WTC11 (cell line): ENCODE measurements at regions not wholly inside any gene's neighbourhood (a gene's known extent, or its start where the extent isn't known, plus 50 kb on each side); places are given as distances from the start of the nearest gene placed in this dataset.

Experiments
- ATAC-seq: fragments of 200-7000 bp; cut with Tn5 transposase; 2 replicates; pipeline ENCODE4 v1.10.0; 2021; ENCODE audit warnings: mild to moderate bottlenecking, moderate library complexity
- CTCF ChIA-PET: fragments of 300-600 bp; sonication (Branson Sonifier 250); formaldehyde crosslinking; loops from one replicate; lab custom pipeline; 2021; ENCODE audit warnings: antibody characterized with exemption; lab: Charles Lee
- POLR2A ChIA-PET: fragments of 350-600 bp; sonication (Branson Sonifier 250); formaldehyde crosslinking; loops from one replicate; lab custom pipeline; 2021; ENCODE audit warnings: antibody characterized with exemption; lab: Charles Lee
- DNase-seq: peaks from one replicate; pipeline ENCODE4 v3.0.0; 2021; ENCODE audit warnings: low spot score
- H3K27ac Mint-ChIP-seq: 2 replicates; pipeline ENCODE4 v1.8.0; 2021; ENCODE audit warnings: mixed read lengths
- H3K27me3 Mint-ChIP-seq: 2 replicates; pipeline ENCODE4 v1.8.0; 2021; ENCODE audit warnings: low read depth, mild to moderate bottlenecking, moderate library complexity, mixed read lengths
- H3K36me3 Mint-ChIP-seq: 2 replicates; pipeline ENCODE4 v1.8.0; 2021; ENCODE audit warnings: mixed read lengths
- H3K4me1 Mint-ChIP-seq: 2 replicates; pipeline ENCODE4 v1.8.0; 2022; ENCODE audit warnings: mixed read lengths
- H3K4me3 Mint-ChIP-seq: 2 replicates; pipeline ENCODE4 v1.8.0; 2021; ENCODE audit warnings: mild to moderate bottlenecking, moderate library complexity, mixed read lengths
- H3K9me3 Mint-ChIP-seq: 2 replicates; pipeline ENCODE4 v1.8.0; 2021; ENCODE audit warnings: mixed read lengths
- CDX4 ChIP-seq: fragments of 250-450 bp; sonication (Bioruptor Pico); IDR thresholded peaks from 2 replicates; pipeline ENCODE4 v1.9.0; 2021; ENCODE audit warnings: moderate library complexity, mild to moderate bottlenecking, inconsistent platforms, borderline replicate concordance
- GABPB1 ChIP-seq: sonication (generic); formaldehyde crosslinking; IDR thresholded peaks from 2 replicates; pipeline ENCODE4 v1.8.1; 2023; ENCODE audit warnings: mild to moderate bottlenecking, missing genetic modification reagents
- IRF1 ChIP-seq: sonication (generic); formaldehyde crosslinking; IDR thresholded peaks from 2 replicates; pipeline ENCODE4 v1.8.0; 2023; ENCODE audit warnings: missing genetic modification reagents
- JAZF1 ChIP-seq: fragments of 250-450 bp; sonication (Bioruptor Pico); IDR thresholded peaks from 2 replicates; pipeline ENCODE4 v1.9.0; 2021; ENCODE audit warnings: moderate library complexity, mild to moderate bottlenecking, inconsistent platforms
- MAX ChIP-seq: sonication (generic); formaldehyde crosslinking; IDR thresholded peaks from 2 replicates; pipeline ENCODE4 v1.8.0; 2022; ENCODE audit warnings: mild to moderate bottlenecking, missing genetic modification reagents
- MYBL2 ChIP-seq: sonication (generic); formaldehyde crosslinking; IDR thresholded peaks from 2 replicates; pipeline ENCODE4 v1.8.1; 2023; ENCODE audit warnings: mild to moderate bottlenecking, moderate library complexity, missing genetic modification reagents
- NFE2L1 ChIP-seq: sonication (generic); formaldehyde crosslinking; IDR thresholded peaks from 2 replicates; pipeline ENCODE4 v1.8.1; 2023; ENCODE audit warnings: missing genetic modification reagents
- PRRX2 ChIP-seq: fragments of 250-450 bp; sonication (Bioruptor Pico); IDR thresholded peaks from 2 replicates; pipeline ENCODE4 v1.8.0; 2021; ENCODE audit warnings: mild to moderate bottlenecking
- RORB ChIP-seq: fragments of 250-450 bp; sonication (Bioruptor Pico); IDR thresholded peaks from 2 replicates; pipeline ENCODE4 v1.9.0; 2021; ENCODE audit warnings: mild to moderate bottlenecking
- SP1 ChIP-seq: sonication (generic); formaldehyde crosslinking; conservative IDR thresholded peaks from 2 replicates; pipeline ENCODE4 v1.8.1; 2022; ENCODE audit warnings: missing genetic modification reagents
- TEAD4 ChIP-seq: sonication (generic); formaldehyde crosslinking; IDR thresholded peaks from 2 replicates; pipeline ENCODE4 v1.8.0; 2022; ENCODE audit warnings: mild to moderate bottlenecking, missing genetic modification reagents
- USF2 ChIP-seq: sonication (generic); formaldehyde crosslinking; IDR thresholded peaks from 2 replicates; pipeline ENCODE4 v1.8.1; 2023; ENCODE audit warnings: mild to moderate bottlenecking, missing genetic modification reagents, moderate library complexity
- ZBTB21 ChIP-seq: sonication (generic); formaldehyde crosslinking; IDR thresholded peaks from 2 replicates; pipeline ENCODE4 v1.8.1; 2023; ENCODE audit warnings: mild to moderate bottlenecking, missing genetic modification reagents, borderline replicate concordance
- ZNF121 ChIP-seq: sonication (generic); formaldehyde crosslinking; IDR thresholded peaks from 2 replicates; pipeline ENCODE4 v1.8.0; 2023; ENCODE audit warnings: missing genetic modification reagents
- ZNF219 ChIP-seq: sonication (generic); formaldehyde crosslinking; IDR thresholded peaks from 2 replicates; pipeline ENCODE4 v1.8.0; 2023; ENCODE audit warnings: missing genetic modification reagents, mild to moderate bottlenecking, borderline replicate concordance
- ZNF232 ChIP-seq: sonication (generic); formaldehyde crosslinking; IDR thresholded peaks from 2 replicates; pipeline ENCODE4 v1.8.0; 2022; ENCODE audit warnings: mild to moderate bottlenecking, missing genetic modification reagents
- ZNF263 ChIP-seq: sonication (generic); formaldehyde crosslinking; IDR thresholded peaks from 2 replicates; pipeline ENCODE4 v1.8.1; 2022; ENCODE audit warnings: low read depth, mild to moderate bottlenecking, moderate library complexity, missing genetic modification reagents
- ZNF317 ChIP-seq: sonication (generic); formaldehyde crosslinking; IDR thresholded peaks from 2 replicates; pipeline ENCODE4 v1.8.1; 2023; ENCODE audit warnings: low read depth, mild to moderate bottlenecking, moderate library complexity, missing genetic modification reagents, borderline replicate concordance
- ZNF396 ChIP-seq: fragments of 250-450 bp; sonication (Bioruptor Pico); IDR thresholded peaks from 2 replicates; pipeline ENCODE4 v1.8.0; 2021; ENCODE audit warnings: mild to moderate bottlenecking, moderate library complexity, borderline replicate concordance
- ZNF416 ChIP-seq: fragments of 250-450 bp; sonication (Bioruptor Pico); IDR thresholded peaks from 2 replicates; pipeline ENCODE4 v1.9.0; 2021; ENCODE audit warnings: mild to moderate bottlenecking, inconsistent platforms
- ZNF423 ChIP-seq: fragments of 250-450 bp; sonication (Bioruptor Pico); IDR thresholded peaks from 2 replicates; pipeline ENCODE4 v2.1.2; 2022; ENCODE audit warnings: mild to moderate bottlenecking, moderate library complexity
- TF ChIP-seq, protein P1 (sequence below): sonication (generic); formaldehyde crosslinking; IDR thresholded peaks from 2 replicates; pipeline ENCODE4 v1.8.0; 2022; ENCODE audit warnings: mild to moderate bottlenecking, missing genetic modification reagents

- Mint-ChIP-seq H3K27ac (no peak overlapping the region), H3K27me3 (no peaks in the 10 kb centered on the region; the same call in 1 of the 2 replicates), H3K9me3 (peaks cover 4% of the 10 kb centered on the region; the same call in 1 of the 2 replicates), H3K36me3 (no peaks in the 10 kb centered on the region), H3K4me3 (no peak overlapping the region), H3K4me1 (peaks cover 3% of the 10 kb centered on the region)
- TF ChIP-seq PRRX2 (CRISPR knock-in tag) (no peak), ZNF232 (CRISPR knock-in tag) (no peak), SP1 (CRISPR knock-in tag) (no peak), MYBL2 (CRISPR knock-in tag) (no peak)
- ATAC-seq (no peak), DNase-seq (no peak)
- ChIA-PET CTCF (interaction anchor here (1.4 kb wide), 1 partner anchor 15 kb away, joined by 3 read pairs; no protein-coding TSS in a partner anchor), POLR2A (no interaction called here)
Observed at GRCh38 chrX:130560544-130560943, 158.8 kb downstream of the RBMX2 start.

DNA sequence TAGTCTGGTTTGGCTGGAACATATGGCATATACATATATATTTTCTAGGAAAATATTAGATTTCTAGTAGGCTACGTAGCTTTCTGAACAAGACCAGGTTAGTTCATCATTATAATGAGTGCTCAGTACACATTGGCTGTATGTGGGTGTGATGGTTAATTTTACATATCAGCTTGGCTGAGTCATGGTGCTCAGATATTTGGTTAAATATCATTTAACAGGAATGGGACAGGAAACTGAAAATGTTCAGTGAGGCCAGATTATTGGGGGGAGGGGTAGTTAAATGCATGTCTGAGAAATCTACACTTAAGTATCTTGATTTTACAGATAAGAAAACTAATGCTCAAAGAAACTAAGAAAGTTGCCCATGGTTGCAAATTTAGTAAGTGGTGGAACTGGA, 160.1 kb downstream of the RBMX2 start:
- no peak for ATAC-seq
- no peak for DNase-seq
- peaks cover 4% of the 10 kb centered on the region; the same call in 1 of the 2 replicates for H3K9me3 Mint-ChIP-seq
- no peaks in the 10 kb centered on the region for H3K27me3 Mint-ChIP-seq
- CTCF ChIA-PET: interaction anchor here (1.4 kb wide), 1 partner anchor 14 kb away, joined by 3 read pairs; no protein-coding TSS in a partner anchor
- POLR2A ChIA-PET: no interaction called here
- H3K4me1 Mint-ChIP-seq: peaks cover 12% of the 10 kb centered on the region
- H3K4me3 Mint-ChIP-seq: no peak overlapping the region
- no peaks in the 10 kb centered on the region for H3K36me3 Mint-ChIP-seq
- no peak overlapping the region for H3K27ac Mint-ChIP-seq
- TF ChIP-seq NFE2L1 (CRISPR knock-in tag): no peak
- no peak for TF ChIP-seq GABPB1
- no peak for TF ChIP-seq TEAD4 (CRISPR knock-in tag)

GRCh38 chrX:130563476-130563875, 161.7 kb downstream of the RBMX2 start:
- no peak for TF ChIP-seq ZNF396 (CRISPR knock-in tag)
- TF ChIP-seq ZNF317: no peak
- TF ChIP-seq ZNF263 (CRISPR knock-in tag): no peak
- no peak for TF ChIP-seq ZBTB21 (CRISPR knock-in tag)
- TF ChIP-seq USF2 (CRISPR knock-in tag): no peak
- no peak for TF ChIP-seq PRRX2 (CRISPR knock-in tag)
- TF ChIP-seq CDX4 (CRISPR knock-in tag): no peak
- no peak for TF ChIP-seq ZNF416 (CRISPR knock-in tag)
- no peak for TF ChIP-seq IRF1 (CRISPR knock-in tag)
- TF ChIP-seq, protein P1, sequence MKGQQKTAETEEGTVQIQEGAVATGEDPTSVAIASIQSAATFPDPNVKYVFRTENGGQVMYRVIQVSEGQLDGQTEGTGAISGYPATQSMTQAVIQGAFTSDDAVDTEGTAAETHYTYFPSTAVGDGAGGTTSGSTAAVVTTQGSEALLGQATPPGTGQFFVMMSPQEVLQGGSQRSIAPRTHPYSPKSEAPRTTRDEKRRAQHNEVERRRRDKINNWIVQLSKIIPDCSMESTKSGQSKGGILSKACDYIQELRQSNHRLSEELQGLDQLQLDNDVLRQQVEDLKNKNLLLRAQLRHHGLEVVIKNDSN: no peak
- TF ChIP-seq JAZF1: no peak
- TF ChIP-seq ZNF121 (CRISPR knock-in tag): no peak
- no peak for TF ChIP-seq ZNF219 (CRISPR knock-in tag)
- no peak for TF ChIP-seq ZNF423 (CRISPR knock-in tag)
- no peak for TF ChIP-seq RORB
- no peak for TF ChIP-seq MAX (CRISPR knock-in tag)
- POLR2A ChIA-PET: no interaction called here

More at GRCh38 chrX:130563476-130563875, 161.7 kb downstream of the RBMX2 start:
- peaks cover 12% of the 10 kb centered on the region for H3K4me1 Mint-ChIP-seq
- H3K9me3 Mint-ChIP-seq: peaks cover 4% of the 10 kb centered on the region; the same call in 1 of the 2 replicates
- H3K36me3 Mint-ChIP-seq: no peaks in the 10 kb centered on the region
- DNase-seq: no peak
- no peak overlapping the region for H3K4me3 Mint-ChIP-seq
- no peak for ATAC-seq
- CTCF ChIA-PET: interaction anchor here (0.8 kb wide), 1 partner anchor 12 kb away, joined by 3 read pairs; no protein-coding TSS in a partner anchor
- H3K27me3 Mint-ChIP-seq: no peaks in the 10 kb centered on the region
- no peak overlapping the region for H3K27ac Mint-ChIP-seq
